ENCODE measurements at regions not wholly inside any gene's neighbourhood (a gene's known extent, or its start where the extent isn't known, plus 50 kb on each side); places are given as distances from the start of the nearest gene placed in this dataset.

- TF ChIP-seq POLR2A (IDR thresholded peaks at IDR 0.05; ENCODE audit: low read depth, low read length) (no peak), POLR2AphosphoS5 (IDR thresholded peaks at IDR 0.05; ENCODE audit: insufficient read depth, low read depth, low read length) (no peak), MYC (IDR thresholded peaks at IDR 0.05; ENCODE audit: low read depth, low read length) (no peak), MAX (IDR thresholded peaks at IDR 0.05; ENCODE audit: insufficient read depth, insufficient read length) (no peak), EZH2 (IDR thresholded peaks at IDR 0.05; ENCODE audit: borderline replicate concordance, low read depth, low read length, severe bottlenecking) (no peak)
- TF ChIP-seq, protein P1, sequence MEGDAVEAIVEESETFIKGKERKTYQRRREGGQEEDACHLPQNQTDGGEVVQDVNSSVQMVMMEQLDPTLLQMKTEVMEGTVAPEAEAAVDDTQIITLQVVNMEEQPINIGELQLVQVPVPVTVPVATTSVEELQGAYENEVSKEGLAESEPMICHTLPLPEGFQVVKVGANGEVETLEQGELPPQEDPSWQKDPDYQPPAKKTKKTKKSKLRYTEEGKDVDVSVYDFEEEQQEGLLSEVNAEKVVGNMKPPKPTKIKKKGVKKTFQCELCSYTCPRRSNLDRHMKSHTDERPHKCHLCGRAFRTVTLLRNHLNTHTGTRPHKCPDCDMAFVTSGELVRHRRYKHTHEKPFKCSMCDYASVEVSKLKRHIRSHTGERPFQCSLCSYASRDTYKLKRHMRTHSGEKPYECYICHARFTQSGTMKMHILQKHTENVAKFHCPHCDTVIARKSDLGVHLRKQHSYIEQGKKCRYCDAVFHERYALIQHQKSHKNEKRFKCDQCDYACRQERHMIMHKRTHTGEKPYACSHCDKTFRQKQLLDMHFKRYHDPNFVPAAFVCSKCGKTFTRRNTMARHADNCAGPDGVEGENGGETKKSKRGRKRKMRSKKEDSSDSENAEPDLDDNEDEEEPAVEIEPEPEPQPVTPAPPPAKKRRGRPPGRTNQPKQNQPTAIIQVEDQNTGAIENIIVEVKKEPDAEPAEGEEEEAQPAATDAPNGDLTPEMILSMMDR (IDR thresholded peaks at IDR 0.05; ENCODE audit: extremely low read depth in 1 of 2, insufficient read depth in 1 of 2, low read depth in 1 of 2, low read length in 2 of 2) = no peak
Measured at GRCh38 chr10:3393958-3394357, 221.4 kb upstream of the PITRM1 start.
